Prostate gland (tissue), 2 donors: ENCODE measurements at regions not wholly inside any gene's neighbourhood (a gene's known extent, or its start where the extent isn't known, plus 50 kb on each side); places are given as distances from the start of the nearest gene placed in this dataset.

ENCODE experiments used
- DNase-seq: peaks from one replicate; pipeline ENCODE4 v3.0.0-alpha.2; 2019; ENCODE audit warnings: low spot score
- H3K27ac ChIP-seq, 2 donors: fragments of 200-600 bp; sonication (generic); 2 replicates each; pipeline ENCODE4 v1.5.1; 2017 to 2019
- H3K27me3 ChIP-seq: fragments of 200-600 bp; sonication (generic); replicated peaks from 2 replicates; pipeline ENCODE4 v1.5.1; 2019; ENCODE audit not compliant: insufficient read depth
- H3K36me3 ChIP-seq, 2 donors: fragments of 200-600 bp; sonication (generic); 1 replicate in 1 of 2; 2 replicates in 1 of 2; pipeline versions ENCODE4 v1.5.1 to v1.8.1; 2017 to 2019
- H3K4me1 ChIP-seq: fragments of 200-600 bp; sonication (generic); replicated peaks from 2 replicates; pipeline ENCODE4 v1.5.1; 2019
- H3K4me3 ChIP-seq, 2 donors: fragments of 200-600 bp; sonication (generic); 2 replicates each; pipeline ENCODE4 v1.5.1; 2017 to 2019
- H3K9me3 ChIP-seq: fragments of 200-600 bp; sonication (generic); 2 replicates; pipeline ENCODE4 v1.5.1; 2017
- POLR2A ChIP-seq: fragments of 450-650 bp; IDR thresholded peaks from one replicate; pipeline ENCODE4 v1.6.1; 2016; ENCODE audit warnings: antibody characterized with exemption, mild to moderate bottlenecking
- POLR2AphosphoS5 ChIP-seq: sonication (generic); formaldehyde crosslinking; IDR thresholded peaks from one replicate; pipeline ENCODE4 v1.6.1; 2017; ENCODE audit warnings: antibody characterized with exemption
- WGBS: methylation state at CpG from one replicate; pipeline ENCODE4 v1.1.5; 2018; 5-methylcytosine and 5-hydroxymethylcytosine counted together
- intact Hi-C: fragments of 100-400 bp; cut with DNase I; formaldehyde crosslinking; loops from one replicate; pipeline ENCODE4 v1.14.2; 2022
- TF ChIP-seq, protein P1 (sequence below), 4 experiments: fragments of 200-600 bp in 2 of 4; fragments of 450-650 bp in 2 of 4; sonication (generic) in 2 of 4; IDR thresholded peaks; 1 replicate in 3 of 4; 2 replicates in 1 of 4; pipeline ENCODE4 v1.5.1; 2016 to 2019; ENCODE audit warnings: antibody characterized with exemption in 4 of 4, mild to moderate bottlenecking in 2 of 4, moderate library complexity in 2 of 4

GRCh38 chr5:115439042-115439441, 105.5 kb downstream of the FEM1C start:
- DNase-seq: no peak
- H3K27ac ChIP-seq: no peak overlapping the region
- no peaks in the 10 kb centered on the region for H3K9me3 ChIP-seq
- TF ChIP-seq POLR2AphosphoS5: no peak
- TF ChIP-seq, protein P1, sequence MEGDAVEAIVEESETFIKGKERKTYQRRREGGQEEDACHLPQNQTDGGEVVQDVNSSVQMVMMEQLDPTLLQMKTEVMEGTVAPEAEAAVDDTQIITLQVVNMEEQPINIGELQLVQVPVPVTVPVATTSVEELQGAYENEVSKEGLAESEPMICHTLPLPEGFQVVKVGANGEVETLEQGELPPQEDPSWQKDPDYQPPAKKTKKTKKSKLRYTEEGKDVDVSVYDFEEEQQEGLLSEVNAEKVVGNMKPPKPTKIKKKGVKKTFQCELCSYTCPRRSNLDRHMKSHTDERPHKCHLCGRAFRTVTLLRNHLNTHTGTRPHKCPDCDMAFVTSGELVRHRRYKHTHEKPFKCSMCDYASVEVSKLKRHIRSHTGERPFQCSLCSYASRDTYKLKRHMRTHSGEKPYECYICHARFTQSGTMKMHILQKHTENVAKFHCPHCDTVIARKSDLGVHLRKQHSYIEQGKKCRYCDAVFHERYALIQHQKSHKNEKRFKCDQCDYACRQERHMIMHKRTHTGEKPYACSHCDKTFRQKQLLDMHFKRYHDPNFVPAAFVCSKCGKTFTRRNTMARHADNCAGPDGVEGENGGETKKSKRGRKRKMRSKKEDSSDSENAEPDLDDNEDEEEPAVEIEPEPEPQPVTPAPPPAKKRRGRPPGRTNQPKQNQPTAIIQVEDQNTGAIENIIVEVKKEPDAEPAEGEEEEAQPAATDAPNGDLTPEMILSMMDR (IDR thresholded peaks at IDR 0.05): no peak
- no peak for TF ChIP-seq POLR2A
- H3K36me3 ChIP-seq: no peaks in the 10 kb centered on the region
- 70% methylated on average over 2 of the region's 2 CpGs for WGBS
- intact Hi-C loops: no loop called here
- H3K4me1 ChIP-seq: no peaks in the 10 kb centered on the region
- H3K27me3 ChIP-seq: no peaks in the 10 kb centered on the region
- no peak overlapping the region for H3K4me3 ChIP-seq

DNA sequence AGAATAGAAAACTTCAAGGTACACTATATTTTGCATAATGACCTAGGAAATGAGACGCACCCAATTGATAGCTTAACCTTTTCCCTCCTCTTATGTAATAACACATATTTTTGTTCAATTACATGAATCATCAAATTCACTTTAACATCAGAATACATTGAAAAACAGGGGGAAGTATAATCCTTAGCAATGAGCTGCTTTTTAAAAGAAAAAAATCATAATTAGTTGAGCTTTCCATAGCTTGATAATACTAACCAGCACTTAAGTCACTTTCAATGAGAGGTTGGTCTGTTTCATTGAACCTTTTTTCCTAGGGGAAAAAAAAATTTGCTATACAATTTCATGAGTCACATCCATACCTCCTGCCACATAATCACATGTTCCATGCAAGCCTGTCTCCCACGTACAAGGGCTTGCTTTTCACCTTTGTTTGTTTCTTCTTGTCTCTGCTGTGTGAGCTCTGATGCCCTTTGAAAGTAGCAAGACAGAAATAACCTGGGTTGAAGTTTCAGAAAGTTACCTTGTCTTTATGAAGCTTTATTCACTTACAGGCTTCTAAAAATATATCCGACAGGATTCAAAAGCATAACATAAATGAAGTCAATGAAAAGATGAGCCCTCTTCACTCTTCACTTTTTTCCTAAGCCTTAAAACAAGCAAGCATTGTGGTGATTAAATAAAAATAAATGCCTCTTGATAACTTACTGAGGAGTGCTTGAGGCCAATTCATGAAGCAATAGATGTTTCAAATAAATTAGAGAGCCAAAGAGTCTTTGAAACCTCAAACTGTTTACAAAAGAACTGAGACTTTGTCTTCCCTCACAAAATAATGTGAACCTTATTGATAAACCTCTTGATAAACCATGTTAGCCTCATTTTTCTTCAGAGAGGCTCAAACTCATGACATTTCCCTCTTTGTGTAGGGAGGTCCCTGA, 108.5 kb downstream of the FEM1C start:
- TF ChIP-seq, protein P1 (IDR thresholded peaks at IDR 0.05): no peak
- no peak for TF ChIP-seq POLR2A
- no peak for TF ChIP-seq POLR2AphosphoS5
- H3K27me3 ChIP-seq: no peaks in the 10 kb centered on the region
- H3K9me3 ChIP-seq: no peaks in the 10 kb centered on the region
- DNase-seq: no peak
- H3K27ac ChIP-seq: no peak overlapping the region
- H3K4me1 ChIP-seq: no peaks in the 10 kb centered on the region
- 52% methylated on average over 3 of the region's 3 CpGs for WGBS
- intact Hi-C loops: no loop called here
- no peak overlapping the region for H3K4me3 ChIP-seq
- no peaks in the 10 kb centered on the region for H3K36me3 ChIP-seq

- H3K36me3 ChIP-seq: no peaks in the 10 kb centered on the region
- H3K27ac ChIP-seq: no peak overlapping the region
- TF ChIP-seq POLR2AphosphoS5 (no peak), POLR2A (no peak)
- TF ChIP-seq, protein P1 (IDR thresholded peaks at IDR 0.05): no peak
- no peaks in the 10 kb centered on the region for H3K9me3 ChIP-seq
- WGBS: 41% methylated on average over 4 of the region's 4 CpGs
- no peak for DNase-seq
- intact Hi-C loops: no loop called here
- H3K27me3 ChIP-seq: no peaks in the 10 kb centered on the region
- no peak overlapping the region for H3K4me3 ChIP-seq
- no peaks in the 10 kb centered on the region for H3K4me1 ChIP-seq
Observed at GRCh38 chr5:115435065-115435777, 109.4 kb downstream of the FEM1C start.

DNA sequence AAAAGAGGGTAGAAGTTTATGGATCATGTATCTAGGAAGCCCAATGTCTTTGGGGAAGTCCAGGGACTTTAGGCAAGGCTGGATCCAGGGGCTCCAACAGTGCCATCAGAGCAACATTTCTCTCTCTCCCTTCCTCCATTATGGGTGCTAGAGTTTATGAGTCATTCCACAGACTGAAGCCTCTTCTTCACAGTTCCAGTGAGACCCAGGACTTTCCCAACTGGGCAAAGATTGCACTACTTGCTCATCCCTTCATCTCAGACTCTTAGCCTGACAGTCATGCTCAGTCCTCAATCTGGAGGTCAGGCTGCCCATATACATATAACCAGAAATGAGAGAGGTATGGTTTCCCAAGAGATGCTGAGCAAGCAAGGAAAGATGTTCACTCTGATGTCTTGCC, 110.7 kb downstream of the FEM1C start:
- no peaks in the 10 kb centered on the region for H3K36me3 ChIP-seq
- no peak for TF ChIP-seq POLR2AphosphoS5
- no peak for TF ChIP-seq POLR2A
- TF ChIP-seq, protein P1 (IDR thresholded peaks at IDR 0.05): no peak

More for the DNA sequence above, 110.7 kb downstream of the FEM1C start:
- Histone ChIP-seq H3K9me3 (no peaks in the 10 kb centered on the region), H3K4me1 (peaks cover 3% of the 10 kb centered on the region), H3K4me3 (no peak overlapping the region), H3K27me3 (no peaks in the 10 kb centered on the region), H3K27ac (no peak overlapping the region)
- no peak for DNase-seq
- intact Hi-C loops: no loop called here
